Stimulated activated CD4-positive, alpha-beta T cell treated with anti-CD3 and anti-CD28 coated beads, Interleukin-2, amount 100 ng/mL, for 4 hours (primary cell): ENCODE measurements at regions not wholly inside any gene's neighbourhood (a gene's known extent, or its start where the extent isn't known, plus 50 kb on each side); places are given as distances from the start of the nearest gene placed in this dataset.

Source experiments
- DNase-seq: peaks from one replicate; pipeline ENCODE4 v3.0.0-alpha.2; 2020; ENCODE audit warnings: low read depth

DNA sequence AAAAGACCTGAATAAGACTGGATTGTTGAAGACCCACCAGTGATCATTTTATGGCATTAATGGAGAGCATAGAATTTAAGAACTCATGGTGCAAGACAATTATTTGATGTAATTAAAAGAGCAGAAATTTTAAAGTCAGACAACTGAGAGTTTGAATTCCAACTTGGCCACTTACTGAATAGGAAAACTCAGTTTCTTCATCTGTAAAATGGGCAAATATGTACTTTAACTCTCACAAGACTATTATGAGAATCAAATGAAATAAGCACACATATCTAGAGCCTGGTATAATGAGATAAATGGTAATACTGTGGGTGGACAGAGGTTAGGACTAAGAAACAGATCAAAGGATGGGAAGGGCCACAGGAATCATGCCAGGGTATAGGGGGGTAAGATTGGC, 88.0 kb downstream of the SOX9 start:
- DNase-seq, result no peak

DNA sequence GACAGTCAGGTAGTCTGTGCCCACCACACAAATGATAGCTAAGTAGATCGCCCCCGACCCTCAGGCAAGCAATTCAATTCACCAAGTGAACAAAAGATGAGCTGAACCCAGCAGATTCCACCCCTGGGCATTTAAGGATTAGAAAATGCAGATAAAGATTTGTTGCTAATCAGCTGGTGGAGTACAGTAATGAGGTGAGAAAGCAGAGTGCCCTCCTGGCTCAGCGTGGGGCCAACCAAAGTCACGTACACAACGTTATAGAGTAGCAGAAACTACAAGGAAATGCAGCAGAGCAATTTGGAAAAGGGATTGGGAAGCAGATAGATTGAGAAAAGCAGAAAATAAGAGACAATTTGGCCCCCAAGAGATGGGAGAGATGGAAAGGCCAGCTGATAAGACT, 91.2 kb downstream of the SOX9 start:
- DNase-seq, result no peak

DNA sequence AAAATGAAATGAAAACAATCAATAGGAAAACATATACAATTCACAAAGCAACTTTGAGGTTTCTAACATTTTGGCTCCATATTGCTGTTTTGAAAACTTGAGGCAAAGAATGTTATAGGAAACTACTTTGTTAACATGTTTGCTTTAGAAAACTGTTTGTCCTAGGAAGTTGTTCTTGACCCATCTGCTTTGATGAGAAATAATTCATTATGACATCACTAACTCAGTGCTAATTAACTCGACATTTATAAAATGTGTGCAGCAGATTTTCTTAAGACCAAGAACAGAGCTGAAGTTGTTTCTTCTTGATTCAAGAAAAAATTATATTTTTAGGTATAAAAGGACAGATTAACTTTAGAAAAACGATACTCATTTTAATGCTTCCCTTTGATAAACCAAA, 94.7 kb downstream of the SOX9 start:
- DNase-seq, result no peak

DNA sequence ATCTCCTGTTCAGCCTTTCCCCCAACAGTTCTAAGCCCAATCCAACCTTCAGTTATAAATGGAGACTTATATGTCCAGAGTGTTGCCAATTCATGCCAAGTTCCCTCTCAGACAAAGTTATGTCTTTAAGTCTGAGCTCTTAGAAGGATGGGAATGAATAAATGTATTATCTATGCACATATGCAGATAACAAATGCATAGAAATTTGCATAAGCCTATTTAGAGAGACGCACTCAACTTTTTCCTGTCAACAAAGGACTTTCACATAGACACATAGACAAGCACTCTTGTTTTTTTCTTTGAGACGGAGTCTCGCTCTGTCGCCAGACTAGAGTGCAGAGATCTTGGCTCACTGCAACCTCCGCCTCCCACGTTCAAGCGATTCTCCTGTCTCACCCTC, 95.1 kb downstream of the SOX9 start:
- DNase-seq, result no peak

DNA sequence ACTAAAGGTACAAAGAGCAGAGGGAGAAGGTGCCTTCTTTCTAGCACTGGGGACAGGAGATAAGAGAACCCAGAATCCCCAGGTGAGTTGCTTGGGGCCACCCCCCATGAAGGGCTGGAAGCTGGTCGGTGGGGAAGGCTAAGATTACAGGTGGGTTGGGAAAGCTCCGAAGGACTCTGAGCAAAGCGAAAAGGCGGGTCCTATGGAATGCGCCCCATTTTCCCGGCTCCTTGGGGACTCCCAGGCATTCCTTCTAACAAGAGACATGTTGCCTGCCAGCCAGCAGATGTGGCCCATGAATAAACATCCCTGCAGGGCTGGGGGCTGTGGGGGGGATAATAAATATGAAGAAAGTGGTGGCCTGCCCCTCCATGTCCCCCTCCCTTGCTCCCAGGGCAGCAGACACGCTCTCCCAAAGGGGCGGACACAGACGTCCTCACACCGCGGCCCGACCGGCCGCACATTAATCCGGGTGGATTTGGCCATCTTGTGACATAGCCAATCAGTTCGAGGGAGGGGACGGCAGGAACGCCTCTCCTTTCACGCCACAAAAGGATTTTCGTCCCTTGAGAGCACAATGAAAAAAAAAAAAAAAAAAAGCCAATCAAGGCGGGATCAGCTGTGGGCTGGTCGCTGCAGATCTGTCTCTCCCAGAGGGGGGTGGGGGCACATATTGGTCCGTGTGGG, 98.5 kb downstream of the SOX9 start:
- no peak for DNase-seq

DNA sequence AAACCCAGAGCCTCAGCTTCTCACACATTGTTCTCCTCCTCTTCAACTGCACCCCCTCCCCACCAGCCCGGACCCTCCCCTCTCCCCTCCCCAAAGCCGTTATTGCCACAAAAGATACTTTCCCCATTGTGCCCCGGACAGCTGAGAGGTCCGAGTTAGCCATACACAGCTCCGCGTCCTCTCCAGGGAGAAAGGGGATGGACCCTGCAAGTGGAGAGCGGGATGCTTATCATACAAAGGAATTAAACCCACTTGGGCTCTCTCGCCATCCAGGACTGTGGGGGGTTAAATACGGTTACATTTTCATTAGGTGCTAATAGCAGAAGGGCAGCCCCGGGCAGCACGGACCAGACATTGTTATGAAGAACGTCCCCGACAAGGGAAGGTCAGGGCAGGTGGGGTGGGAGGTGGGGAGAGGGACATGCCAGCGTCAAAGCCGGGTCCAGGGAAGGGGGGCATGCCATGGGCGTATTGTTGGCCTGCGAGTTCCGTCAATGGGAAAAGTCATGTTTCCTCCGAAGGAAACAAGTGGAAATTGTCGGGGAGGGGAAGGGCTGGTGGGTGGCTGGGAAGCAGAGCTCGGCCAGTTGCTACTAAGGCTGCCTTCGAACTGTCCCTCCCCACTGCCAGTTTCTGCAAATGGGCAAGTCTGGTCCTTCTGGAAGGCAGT, 99.1 kb downstream of the SOX9 start:
- no peak for DNase-seq

DNA sequence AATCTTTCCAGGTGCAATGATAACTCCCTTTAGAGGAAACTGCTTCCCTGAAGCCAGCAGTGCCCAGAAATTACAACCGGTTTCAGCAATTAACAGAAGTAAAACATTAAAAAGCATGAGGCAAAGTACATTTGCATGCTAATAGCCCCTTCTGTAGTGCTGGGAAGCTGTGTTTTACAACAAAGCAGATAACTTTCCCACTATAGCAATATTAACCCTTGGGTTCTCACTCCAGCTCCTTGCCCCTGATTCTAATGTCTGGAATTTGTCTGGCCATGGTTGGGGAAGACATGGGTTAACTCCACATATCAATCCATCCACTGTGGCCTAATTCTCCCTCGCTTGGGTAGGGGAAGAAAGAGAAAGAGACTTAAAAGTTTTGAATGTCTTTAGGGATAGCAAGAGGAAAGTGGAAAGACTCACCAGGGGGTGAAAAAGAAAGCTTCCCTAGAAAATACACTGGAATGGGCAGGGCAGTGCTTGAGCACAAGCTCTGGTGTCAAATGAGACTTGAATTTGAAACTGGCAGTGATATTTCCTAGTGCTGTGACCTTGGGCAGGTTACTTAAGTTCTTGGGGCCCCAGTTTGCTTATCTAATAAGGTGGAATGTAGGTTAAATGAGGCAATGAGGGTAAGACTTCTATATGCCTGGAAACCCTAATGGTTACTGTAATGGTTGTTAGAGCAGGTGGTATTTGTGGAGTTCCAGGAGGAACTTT, 102.0 kb downstream of the SOX9 start:
- DNase-seq, result no peak

DNA sequence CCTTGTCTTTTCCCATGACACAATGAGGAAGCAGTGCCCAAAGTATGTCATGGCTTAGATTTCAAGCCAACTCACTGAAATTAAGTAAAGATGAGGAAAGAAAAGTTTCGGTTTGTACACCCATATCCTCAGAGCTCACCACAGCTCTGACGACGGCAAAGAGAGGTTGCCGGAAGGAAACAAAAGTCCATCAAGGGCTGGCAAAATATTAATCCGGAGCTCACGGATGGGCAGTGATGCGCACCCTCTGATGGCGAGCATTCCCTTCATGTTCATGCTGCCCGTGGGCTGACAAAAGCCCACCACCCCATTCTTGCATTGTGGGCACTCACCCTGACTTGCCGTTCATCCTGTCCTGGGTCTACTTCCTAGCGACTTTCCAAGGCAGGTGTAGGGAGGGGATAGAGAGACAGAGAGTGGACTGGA, 103.1 kb downstream of the SOX9 start:
- no peak for DNase-seq

DNA sequence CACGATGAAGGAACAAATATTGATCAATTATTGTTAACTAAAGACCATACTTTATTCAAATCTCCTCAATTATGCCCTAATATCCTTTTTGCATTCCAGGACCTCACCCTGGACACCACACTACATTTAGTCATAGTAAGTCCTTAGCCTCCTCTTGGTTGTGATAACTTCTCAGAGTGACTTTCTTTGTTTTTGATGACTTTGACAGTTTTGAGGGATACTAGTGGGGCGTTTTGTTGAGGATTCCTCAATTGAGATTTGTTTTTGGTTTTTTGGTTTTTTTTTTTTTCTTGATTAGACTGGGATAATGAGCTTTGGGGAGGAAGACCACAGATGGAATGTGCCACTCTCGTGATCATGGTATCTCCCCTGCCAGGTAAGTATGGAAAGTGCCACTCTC, 105.5 kb downstream of the SOX9 start:
- no peak for DNase-seq

DNA sequence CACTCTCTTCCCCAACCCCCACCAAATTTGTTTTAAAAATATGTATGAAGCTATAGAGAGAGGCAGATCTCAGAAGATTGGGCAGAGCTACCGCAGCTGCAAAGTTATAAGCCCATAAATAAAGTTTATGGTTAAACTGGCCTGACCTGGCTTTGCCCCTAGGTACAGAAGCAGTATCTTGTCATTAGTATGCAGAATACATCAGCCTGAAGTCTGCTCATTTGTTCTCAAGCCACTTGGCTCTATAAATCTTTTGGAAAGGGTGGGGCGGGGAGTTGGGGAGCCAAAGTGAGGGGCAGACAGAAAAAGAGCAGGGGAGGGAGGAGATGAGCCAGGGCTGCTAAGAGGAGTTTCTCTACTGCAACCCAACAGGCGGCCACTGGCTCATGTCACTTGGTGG, 113.2 kb downstream of the SOX9 start:
- DNase-seq, result no peak

DNA sequence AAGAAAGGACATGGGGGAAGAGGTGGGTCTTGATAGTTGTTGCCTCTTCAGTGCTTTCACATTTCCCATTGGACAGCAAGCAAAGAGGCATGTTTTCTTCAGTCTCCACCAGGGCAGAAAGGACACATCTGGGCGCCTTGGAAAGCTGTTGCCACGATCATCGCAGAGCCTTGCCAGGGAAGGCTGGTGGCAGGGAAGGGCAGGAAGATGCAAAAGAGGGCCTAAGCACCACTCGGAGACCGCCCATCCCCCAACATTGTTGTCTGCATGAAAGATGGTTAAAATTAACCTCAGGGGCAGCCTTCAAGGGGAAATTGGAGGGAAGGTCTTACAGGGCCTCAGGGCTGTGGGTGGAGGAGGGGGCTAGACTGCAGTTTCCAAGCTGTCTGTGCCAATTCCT, 114.2 kb downstream of the SOX9 start:
- DNase-seq, result no peak

DNA sequence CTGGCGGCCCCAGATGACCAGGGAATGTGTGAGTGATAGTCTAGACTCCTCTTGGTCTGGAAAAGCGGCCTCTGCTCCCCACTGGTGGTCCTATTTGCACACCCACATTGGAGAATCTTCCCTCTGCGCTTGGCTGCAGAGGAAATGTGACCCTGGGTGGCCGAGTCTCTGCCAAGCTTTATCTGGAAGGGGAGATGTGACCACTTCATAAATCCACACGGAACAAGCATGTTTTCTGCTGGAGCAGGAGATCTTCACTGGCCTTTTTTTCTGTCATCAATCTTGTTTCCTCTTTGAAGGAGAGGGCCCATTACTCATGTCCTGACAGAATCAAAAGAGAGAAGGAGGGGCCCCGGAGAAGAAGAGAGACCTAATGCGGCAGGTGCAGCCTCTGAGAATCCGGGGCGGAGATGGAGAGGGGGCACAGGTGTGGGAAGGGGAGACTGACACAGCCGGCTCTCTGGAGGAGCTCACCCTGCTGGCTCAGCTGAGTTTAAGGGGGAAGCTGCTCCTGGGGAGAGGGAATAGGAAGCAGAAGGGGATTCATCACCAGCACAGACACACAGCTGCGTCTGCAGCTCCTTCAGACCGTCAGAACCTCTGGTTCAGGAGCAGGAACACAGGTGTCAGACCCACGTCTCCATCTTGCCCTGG, 116.3 kb downstream of the SOX9 start:
- DNase-seq, result no peak

DNA sequence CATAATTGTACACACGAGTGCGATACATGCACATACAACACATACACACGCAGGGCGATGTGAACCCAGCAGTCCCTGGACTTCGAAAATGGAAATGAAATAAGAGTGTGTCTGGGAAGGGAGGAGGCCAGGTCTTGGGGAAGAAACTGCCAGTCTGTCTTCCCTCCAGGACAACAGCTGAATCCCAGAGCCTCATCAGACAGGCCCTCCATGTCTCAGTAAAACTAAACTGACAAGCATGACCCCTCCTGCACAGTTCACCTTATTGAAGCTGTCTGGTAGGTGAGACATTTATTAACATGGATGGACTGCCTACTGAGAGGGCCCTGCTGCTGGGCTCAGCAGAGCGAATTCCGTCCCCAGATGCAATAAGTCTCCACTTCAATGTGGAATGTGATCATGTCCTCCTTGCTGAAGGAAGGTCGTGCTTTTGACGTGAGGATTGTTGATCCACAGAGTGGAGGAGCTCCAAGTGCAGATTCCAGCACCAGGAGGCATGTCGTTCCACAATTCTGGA, 117.4 kb downstream of the SOX9 start:
- DNase-seq, result no peak

DNA sequence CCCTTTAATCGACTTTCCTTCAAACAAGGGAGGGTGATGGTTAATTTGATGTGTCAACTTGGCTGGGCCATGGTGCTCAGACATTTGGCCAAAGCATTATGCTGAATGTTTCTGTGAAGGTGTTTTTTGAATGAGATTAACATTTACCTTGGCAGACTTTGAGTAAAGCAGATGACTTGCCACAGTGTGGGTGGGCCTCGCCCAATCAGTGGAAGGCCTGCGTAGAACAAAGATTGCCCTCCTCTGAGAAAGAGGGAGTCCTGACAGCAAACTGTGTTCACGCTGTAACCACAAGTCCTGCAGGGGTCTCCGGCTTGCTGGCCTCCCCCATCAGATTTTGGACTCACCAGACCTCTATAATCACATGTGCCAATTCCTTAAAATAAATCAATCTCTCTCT, 118.7 kb downstream of the SOX9 start:
- DNase-seq, result no peak

DNA sequence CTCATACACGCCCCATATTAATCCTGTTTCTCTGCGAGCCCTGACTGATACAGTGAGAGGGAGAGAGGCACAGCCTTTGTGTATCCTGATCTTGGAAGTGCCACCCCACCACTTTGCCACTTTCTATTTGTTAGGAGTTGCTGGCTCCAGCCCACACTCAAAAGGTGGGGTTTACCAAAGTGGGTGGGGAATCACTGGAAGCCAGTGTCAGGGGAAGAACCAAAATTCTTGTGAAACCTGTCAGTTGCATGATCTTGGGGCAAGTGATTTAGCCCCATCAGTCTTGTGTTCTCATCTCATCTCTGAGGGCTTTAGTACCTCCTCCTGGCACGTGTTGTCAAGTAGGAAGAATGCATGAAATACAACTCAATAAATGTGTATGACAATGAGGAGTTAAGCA, 119.5 kb downstream of the SOX9 start:
- DNase-seq, result no peak

DNA sequence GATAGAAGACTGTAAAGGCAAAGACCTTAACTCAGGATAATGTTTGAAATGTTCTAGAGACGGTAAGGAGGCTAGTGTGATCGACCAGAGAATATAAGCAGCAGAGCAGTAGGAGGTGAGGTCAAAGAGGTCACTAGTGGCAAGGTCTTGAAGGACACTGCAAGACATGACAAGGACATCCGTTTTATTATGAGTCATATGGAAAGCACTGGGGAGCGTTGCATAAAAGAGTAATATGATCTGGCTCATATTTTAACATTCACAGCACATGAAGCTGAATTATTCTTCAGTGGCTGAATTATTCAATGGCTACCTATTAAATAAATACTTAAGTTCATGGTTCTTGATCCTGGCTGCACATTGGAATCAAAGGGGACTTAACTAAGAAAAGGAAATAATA, 123.7 kb downstream of the SOX9 start:
- DNase-seq, result no peak

DNA sequence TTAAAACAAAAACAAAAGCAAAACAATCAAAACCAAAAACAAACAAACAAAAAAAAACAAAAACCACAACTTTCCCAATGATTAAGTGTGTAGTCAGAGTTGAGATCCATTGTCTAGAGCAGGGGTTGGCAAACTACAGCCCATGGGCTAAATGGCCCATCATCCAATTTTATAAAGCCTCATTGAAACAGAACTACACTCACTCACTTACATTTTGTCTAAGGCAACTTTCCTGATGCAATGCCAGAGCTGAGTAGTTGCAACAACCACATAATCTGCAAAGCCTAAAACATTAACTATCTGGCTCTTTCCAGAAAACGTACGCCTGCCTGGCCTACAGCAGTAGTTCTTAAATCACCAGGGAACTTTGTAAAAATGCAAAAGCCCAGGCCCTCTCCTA, 124.1 kb downstream of the SOX9 start:
- DNase-seq, result no peak

DNA sequence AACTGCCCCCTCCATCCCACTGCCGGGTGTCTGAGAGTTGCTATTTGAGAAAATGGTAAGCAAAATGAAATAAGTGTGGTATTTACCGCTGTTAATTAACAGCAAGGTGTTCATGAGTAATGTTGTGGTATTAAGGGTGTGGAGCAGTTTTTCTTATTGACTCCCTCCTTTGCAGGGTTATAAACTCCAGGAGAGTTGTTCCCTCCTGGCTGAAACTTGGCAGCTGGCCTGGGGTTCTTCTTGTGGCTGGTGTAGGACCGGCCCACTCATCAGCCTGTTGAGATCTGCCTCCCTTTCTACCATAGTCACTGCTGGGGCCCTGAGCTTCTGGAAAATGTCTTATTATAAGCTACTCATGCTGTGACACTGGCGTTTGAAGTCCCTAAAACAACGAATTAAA, 128.6 kb downstream of the SOX9 start:
- no peak for DNase-seq

DNA sequence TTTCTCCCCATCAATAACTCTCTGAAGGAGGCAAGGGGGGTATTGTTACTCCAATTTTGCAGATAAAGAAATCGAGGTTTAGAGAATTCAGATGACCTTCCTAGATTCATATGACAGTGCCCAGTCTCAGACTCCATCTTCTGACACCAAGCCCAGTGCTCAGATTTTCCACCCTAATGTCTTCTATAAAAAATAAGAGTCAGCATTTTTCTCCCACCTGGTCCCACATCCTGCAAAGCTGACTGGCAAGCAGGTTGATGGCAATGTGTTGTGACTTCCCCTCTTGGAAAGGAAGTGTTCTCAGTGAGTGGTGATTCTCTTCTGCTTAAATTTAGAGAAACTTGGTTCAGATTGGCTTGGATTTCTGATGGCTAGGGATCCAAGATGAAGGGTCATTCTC, 129.4 kb downstream of the SOX9 start:
- DNase-seq, result no peak

DNA sequence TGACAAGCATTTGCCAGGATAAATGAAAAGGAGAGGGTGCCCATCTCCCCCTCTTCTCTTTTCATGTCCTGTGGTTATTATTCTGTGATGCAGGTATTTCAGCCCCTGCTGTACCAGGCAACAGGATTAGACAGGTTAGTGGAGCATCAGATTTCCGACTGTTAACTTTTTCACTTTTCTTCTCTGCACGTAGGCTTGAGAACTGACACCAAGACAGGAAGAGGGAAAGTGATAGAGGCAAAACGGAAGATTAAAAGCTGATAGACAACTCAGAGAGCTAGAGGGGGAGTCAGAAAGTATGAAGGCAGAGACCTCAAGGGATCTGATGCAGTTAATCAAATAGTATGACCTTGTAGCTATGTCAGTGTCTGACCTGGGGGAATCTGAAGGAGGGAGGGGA, 132.8 kb downstream of the SOX9 start:
- DNase-seq, result no peak

DNA sequence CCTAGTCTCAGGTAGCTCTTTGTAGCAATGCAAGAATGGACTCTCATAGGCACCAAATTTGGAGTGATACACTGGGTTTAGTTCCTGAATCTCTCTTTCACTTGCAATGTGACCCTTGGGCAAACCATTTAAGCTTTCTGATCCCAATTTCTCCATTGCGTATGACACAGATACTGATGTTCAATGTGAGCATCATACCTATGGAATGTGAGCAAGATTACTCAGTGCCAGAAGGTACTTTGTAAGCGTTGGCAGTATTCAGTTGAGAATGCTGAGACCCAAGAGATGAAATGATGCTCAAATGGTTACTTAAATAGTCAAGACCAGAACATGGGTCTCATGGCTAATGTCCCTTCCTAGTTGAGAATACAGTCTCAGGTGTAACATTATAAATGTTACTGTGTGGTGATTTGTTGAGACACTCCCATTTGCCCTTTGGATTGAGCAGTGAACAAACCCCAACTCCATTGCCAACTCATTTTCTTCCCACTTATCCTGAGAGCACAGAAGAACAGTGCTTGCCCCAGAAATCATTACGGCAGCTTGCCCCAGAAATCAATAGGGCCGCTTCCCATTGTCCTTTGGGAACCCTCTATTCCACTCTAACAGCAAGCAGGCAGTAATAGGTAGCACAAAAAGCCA, 134.1 kb downstream of the SOX9 start:
- no peak for DNase-seq

DNA sequence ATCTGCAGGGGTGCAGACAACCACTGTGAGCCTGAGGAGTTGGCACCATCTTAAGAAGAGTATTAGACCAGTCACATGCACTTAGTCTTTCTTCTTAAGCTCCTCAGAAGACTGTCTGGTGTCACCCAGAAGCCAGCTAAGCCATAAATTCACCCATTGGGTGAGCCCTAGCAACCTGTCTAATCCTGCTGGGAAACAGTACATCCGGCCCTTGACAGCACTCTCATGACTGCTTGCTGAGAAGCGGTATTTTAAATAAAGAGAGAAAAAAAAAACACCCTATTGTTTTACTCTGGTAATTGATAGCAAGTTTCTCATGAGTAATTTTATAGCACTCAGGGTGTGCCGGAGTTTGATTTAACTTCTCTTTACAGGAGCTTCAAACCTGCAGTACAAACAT, 134.7 kb downstream of the SOX9 start:
- DNase-seq, result no peak
